ENCODE measurements at regions not wholly inside any gene's neighbourhood (a gene's known extent, or its start where the extent isn't known, plus 50 kb on each side); places are given as distances from the start of the nearest gene placed in this dataset.

- TF ChIP-seq CTCF (IDR thresholded peaks at IDR 0.05) (no peak), POLR2A (IDR thresholded peaks at IDR 0.05) (no peak)
Measured at GRCh38 chr2:234852035-234852434, 99.8 kb upstream of the SH3BP4 start.

Measured in heart left ventricle (tissue), 13 donors.